DND-41 (cell line): ENCODE measurements at regions not wholly inside any gene's neighbourhood (a gene's known extent, or its start where the extent isn't known, plus 50 kb on each side); places are given as distances from the start of the nearest gene placed in this dataset.
"Not testable (repeated sequence)": the region's sequence is repeated elsewhere in the genome, so short reads cannot be mapped to it uniquely, and the experiment has no call there.

ENCODE experiments used
- CTCF ChIP-seq: IDR thresholded peaks from 2 replicates; pipeline ENCODE4 v1.5.1; 2012; ENCODE audit warnings: borderline replicate concordance, low read length, moderate library complexity, mild to moderate bottlenecking; ENCODE audit not compliant: poor library complexity, severe bottlenecking; ENCODE audit errors: extremely low read depth
- EZH2 ChIP-seq: IDR thresholded peaks from 3 replicates; pipeline ENCODE4 v1.6.1; 2012; ENCODE audit warnings: borderline replicate concordance, low read depth, mild to moderate bottlenecking, moderate library complexity, low read length, inconsistent platforms; ENCODE audit not compliant: severe bottlenecking

GRCh38 chr22:25309586-25309985 lies 90.1 kb downstream of the CRYBB2 start:
- TF ChIP-seq CTCF, EZH2: not testable (repeated sequence)
